ENCODE measurements at regions not wholly inside any gene's neighbourhood (a gene's known extent, or its start where the extent isn't known, plus 50 kb on each side); places are given as distances from the start of the nearest gene placed in this dataset.

- no peak for TF ChIP-seq POLR2A (IDR thresholded peaks at IDR 0.05; ENCODE audit: low read length)
- TF ChIP-seq GATA1 (IDR thresholded peaks at IDR 0.05; ENCODE audit: low read depth, low read length), result no peak
These were observed 1160.0 kb downstream of the HACE1 start for GRCh38 chr6:103699769-103700168.
